Activated naive CD8-positive, alpha-beta T cell treated with anti-CD3 and anti-CD28 coated beads, Interleukin-2, amount 10 ng/mL, durations not matched to agents 7 days and 5 days (primary cell): ENCODE measurements at regions not wholly inside any gene's neighbourhood (a gene's known extent, or its start where the extent isn't known, plus 50 kb on each side); places are given as distances from the start of the nearest gene placed in this dataset.
A peak's percentile ranks its signal among the peaks of the same experiment; 100 is the strongest.
"Not testable (repeated sequence)": the region's sequence is repeated elsewhere in the genome, so short reads cannot be mapped to it uniquely, and the experiment has no call there.

ENCODE experiments used
- ATAC-seq: fragments of 150-1000 bp; cut with Tn5 transposase; one replicate; pipeline ENCODE4 v1.10.0; 2021; ENCODE audit warnings: low read depth, moderate library complexity
- POLR2A ChIA-PET: fragments of 350-600 bp; sonication (Branson Sonifier 250); formaldehyde crosslinking; loops from one replicate; lab custom pipeline; 2021; ENCODE audit warnings: antibody characterized with exemption; lab: Charles Lee
- DNase-seq: peaks from one replicate; pipeline ENCODE4 v3.0.0; 2021
- H3K27ac Mint-ChIP-seq: one replicate; pipeline ENCODE4 v1.8.0; 2022; ENCODE audit warnings: mild to moderate bottlenecking, mixed read lengths
- H3K27me3 Mint-ChIP-seq: one replicate; pipeline ENCODE4 v1.8.0; 2022; ENCODE audit warnings: mild to moderate bottlenecking, moderate library complexity, mixed read lengths
- H3K36me3 Mint-ChIP-seq: one replicate; pipeline ENCODE4 v1.8.0; 2021; ENCODE audit warnings: mild to moderate bottlenecking, mixed read lengths
- H3K4me1 Mint-ChIP-seq: one replicate; pipeline ENCODE4 v1.8.0; 2021; ENCODE audit warnings: mixed read lengths
- H3K4me3 Mint-ChIP-seq: one replicate; pipeline ENCODE4 v1.8.0; 2022; ENCODE audit warnings: mild to moderate bottlenecking, moderate library complexity, mixed read lengths
- H3K9me3 Mint-ChIP-seq: one replicate; pipeline ENCODE4 v1.8.0; 2021; ENCODE audit warnings: mixed read lengths

- POLR2A ChIA-PET, result no interaction called here
- no peaks in the 10 kb centered on the region for H3K9me3 Mint-ChIP-seq
- peaks cover 9% of the 10 kb centered on the region for H3K4me1 Mint-ChIP-seq
- DNase-seq (no peak), ATAC-seq (no peak)
- no peaks in the 10 kb centered on the region for H3K36me3 Mint-ChIP-seq
- H3K27me3 Mint-ChIP-seq, result peaks cover 25% of the 10 kb centered on the region
- no peak overlapping the region for H3K27ac Mint-ChIP-seq
- no peak overlapping the region for H3K4me3 Mint-ChIP-seq
These were observed 159.8 kb downstream of the NRN1 start for GRCh38 chr6:5846889-5847288.

DNA sequence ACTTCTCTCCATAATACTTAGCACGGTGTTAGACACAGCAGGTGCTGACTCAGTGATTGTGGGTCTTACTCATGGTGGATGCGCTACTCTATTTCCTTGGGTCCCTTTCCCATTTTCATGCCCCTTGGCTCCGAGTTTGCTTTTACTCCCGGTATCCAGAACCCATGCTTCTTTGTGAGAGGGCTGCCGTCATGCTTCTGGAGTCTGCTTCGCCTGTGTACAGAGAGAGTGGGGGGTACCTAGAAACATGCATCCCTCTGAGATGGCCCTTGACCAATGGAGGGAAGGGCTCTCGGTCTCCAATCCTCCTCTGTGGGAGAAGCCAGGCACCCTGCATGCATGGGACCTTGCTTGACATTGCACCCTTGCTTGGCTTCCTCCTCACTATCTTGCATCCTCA is 160.4 kb downstream of the NRN1 start:
- no peak for ATAC-seq
- Mint-ChIP-seq H3K4me1 (peaks cover 6% of the 10 kb centered on the region), H3K27me3 (peaks cover 25% of the 10 kb centered on the region), H3K36me3 (no peaks in the 10 kb centered on the region), H3K9me3 (no peaks in the 10 kb centered on the region), H3K27ac (no peak overlapping the region), H3K4me3 (no peak overlapping the region)
- DNase-seq, result no peak
- POLR2A ChIA-PET, result no interaction called here

DNA sequence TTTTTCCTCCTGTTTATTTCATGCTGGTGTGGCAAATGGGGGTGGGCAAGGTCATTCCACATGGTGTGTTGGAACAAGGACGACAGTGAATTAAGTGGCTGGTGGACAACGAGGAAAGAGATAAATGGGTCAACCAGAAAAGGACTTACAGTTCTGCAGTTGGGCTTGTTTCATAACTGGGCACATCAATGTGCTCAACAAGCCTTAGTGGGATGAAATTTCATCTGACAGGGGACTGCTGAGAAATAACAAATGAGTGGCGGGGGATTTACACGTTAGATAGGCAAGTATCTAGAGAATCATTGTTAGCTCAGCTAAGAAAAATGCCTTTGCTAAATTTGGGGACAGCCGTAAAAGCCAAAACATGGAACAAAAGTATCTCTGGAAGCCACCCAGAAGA is 163.6 kb downstream of the NRN1 start:
- POLR2A ChIA-PET, result no interaction called here
- no peaks in the 10 kb centered on the region for H3K36me3 Mint-ChIP-seq

DNA sequence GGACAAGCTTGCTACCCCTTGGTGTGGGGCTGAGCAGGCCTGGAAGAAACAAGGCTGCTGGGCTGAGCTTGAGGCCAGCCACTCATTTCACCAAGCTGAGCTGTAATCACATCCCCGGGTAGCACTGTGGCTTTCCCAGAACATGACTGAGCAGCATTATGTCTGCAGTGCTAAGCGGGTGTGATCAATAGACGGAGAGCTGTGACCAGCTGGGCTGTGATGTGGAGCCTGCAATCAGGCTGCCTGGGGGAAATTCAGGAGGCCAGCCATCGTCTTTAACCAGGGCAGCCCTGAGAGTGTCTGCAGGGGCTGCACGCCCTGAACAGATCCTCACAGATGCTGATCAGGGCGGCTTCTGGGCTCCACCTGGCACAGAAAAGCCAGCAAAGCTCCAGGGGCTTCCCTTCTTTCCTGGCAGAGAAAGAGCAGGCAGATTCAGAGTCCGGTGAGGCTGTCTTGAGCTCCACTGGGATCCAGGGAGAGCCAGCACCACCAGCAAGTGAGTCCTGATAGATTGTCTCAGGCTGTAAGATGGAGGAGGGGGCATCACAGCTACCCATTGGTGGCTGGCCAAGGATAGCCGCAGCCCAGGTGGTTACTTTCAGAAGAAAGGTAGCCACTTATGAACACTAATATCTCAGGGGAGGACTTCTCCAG is 165.9 kb downstream of the NRN1 start:
- POLR2A ChIA-PET, result interaction anchor here (1.6 kb wide), 1 partner anchor 9 kb away, joined by 3 read pairs; no protein-coding TSS in a partner anchor
- no peaks in the 10 kb centered on the region for H3K4me1 Mint-ChIP-seq
- H3K9me3 Mint-ChIP-seq, result no peaks in the 10 kb centered on the region

More for the DNA sequence above, 163.6 kb downstream of the NRN1 start:
- Mint-ChIP-seq H3K27ac (no peak overlapping the region), H3K9me3 (no peaks in the 10 kb centered on the region), H3K4me3 (no peak overlapping the region), H3K27me3 (peaks cover 29% of the 10 kb centered on the region), H3K4me1 (peaks cover 6% of the 10 kb centered on the region)
- DNase-seq, result no peak
- no peak for ATAC-seq

DNA sequence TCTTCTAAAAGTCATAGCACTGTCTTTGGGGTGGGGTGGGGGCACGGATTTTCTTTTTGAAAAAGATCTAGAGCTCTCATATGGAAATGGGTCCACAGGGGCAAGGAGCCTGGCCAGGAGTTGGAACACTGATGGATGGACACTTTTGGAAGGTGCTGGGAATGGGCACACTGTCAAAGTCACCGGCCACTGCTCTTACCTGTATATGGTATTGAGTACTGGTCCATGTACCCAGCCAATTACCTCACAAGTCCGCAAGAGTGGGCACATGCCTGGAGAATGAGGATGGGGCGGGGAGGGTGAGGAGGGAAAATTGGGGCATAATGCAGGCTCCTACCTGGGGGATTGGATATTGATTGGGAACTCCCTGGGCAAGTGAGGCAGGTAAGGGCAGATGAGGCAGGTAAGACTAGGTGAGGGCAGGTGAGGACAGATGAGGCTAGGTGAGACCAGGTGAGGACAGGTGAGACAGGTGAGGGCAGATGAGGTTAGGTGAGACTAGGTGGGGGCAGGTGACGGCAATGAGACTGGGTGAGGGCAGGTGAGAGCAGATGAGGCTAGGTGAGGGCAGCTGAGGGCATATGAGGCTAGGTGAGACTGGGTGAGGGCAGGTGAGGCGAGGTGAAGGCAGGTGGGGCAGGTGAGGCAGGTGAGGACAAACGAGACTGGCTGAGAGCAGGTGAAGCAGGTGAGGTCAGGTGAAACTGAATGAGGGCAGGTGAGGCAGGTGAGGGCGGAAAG is 167.9 kb downstream of the NRN1 start:
- Mint-ChIP-seq H3K9me3 (no peaks in the 10 kb centered on the region), H3K36me3 (no peaks in the 10 kb centered on the region), H3K27ac (no peak overlapping the region), H3K4me3 (no peak overlapping the region), H3K4me1 (no peaks in the 10 kb centered on the region), H3K27me3 (peaks cover 13% of the 10 kb centered on the region)
- POLR2A ChIA-PET, result interaction anchor here (0.9 to 1.6 kb wide), 2 partner anchors 7 to 12 kb away, joined by 3 read pairs; no protein-coding TSS in a partner anchor
- no peak for DNase-seq
- ATAC-seq, result no peak

More for the DNA sequence above, 165.9 kb downstream of the NRN1 start:
- H3K27me3 Mint-ChIP-seq, result peaks cover 28% of the 10 kb centered on the region
- no peak overlapping the region for H3K4me3 Mint-ChIP-seq
- H3K27ac Mint-ChIP-seq, result no peak overlapping the region
- ATAC-seq (no peak), DNase-seq (no peak)
- H3K36me3 Mint-ChIP-seq, result no peaks in the 10 kb centered on the region

- Mint-ChIP-seq H3K27me3 (peaks cover 4% of the 10 kb centered on the region), H3K4me3 (no peak overlapping the region), H3K4me1 (peaks cover 7% of the 10 kb centered on the region), H3K27ac (no peak overlapping the region), H3K36me3 (no peaks in the 10 kb centered on the region), H3K9me3 (no peaks in the 10 kb centered on the region)
- DNase-seq (no peak), ATAC-seq (no peak)
- POLR2A ChIA-PET, result no interaction called here
These were observed 169.4 kb downstream of the NRN1 start for GRCh38 chr6:5837323-5837722.

- H3K4me3 Mint-ChIP-seq, DNase-seq, POLR2A ChIA-PET, H3K9me3 Mint-ChIP-seq, H3K27ac Mint-ChIP-seq, H3K36me3 Mint-ChIP-seq, ATAC-seq, H3K27me3 Mint-ChIP-seq: not testable (repeated sequence)
- H3K4me1 Mint-ChIP-seq, result peaks cover 14% of the 10 kb centered on the region
These were observed 170.1 kb downstream of the NRN1 start for GRCh38 chr6:5836597-5836996.

- Mint-ChIP-seq H3K9me3 (no peaks in the 10 kb centered on the region), H3K27ac (peak overlapping the region; percentile 93), H3K4me1 (peaks cover 42% of the 10 kb centered on the region), H3K36me3 (no peaks in the 10 kb centered on the region), H3K27me3 (no peaks in the 10 kb centered on the region), H3K4me3 (no peak overlapping the region)
- POLR2A ChIA-PET, result interaction anchor here (0.8 to 2.3 kb wide), 5 partner anchors 8 to 174 kb away, joined by 3 to 11 read pairs (median 4); partner anchors contain the start of gene NRN1
- DNase-seq, result no peak
- ATAC-seq, result no peak
These were observed 173.6 kb downstream of the NRN1 start for GRCh38 chr6:5833120-5833519.

GRCh38 chr6:5832668-5833067 is 174.1 kb downstream of the NRN1 start:
- H3K4me1 Mint-ChIP-seq, result peaks cover 44% of the 10 kb centered on the region
- POLR2A ChIA-PET, result interaction anchor here (0.8 to 2.3 kb wide), 5 partner anchors 8 to 174 kb away, joined by 3 to 11 read pairs (median 4); partner anchors contain the start of gene NRN1
- peak overlapping the region; percentile 93 for H3K27ac Mint-ChIP-seq
- ATAC-seq (no peak), DNase-seq (peak; percentile 42)
- peak overlapping the region; percentile 71 for H3K4me3 Mint-ChIP-seq
- no peaks in the 10 kb centered on the region for H3K36me3 Mint-ChIP-seq
- no peaks in the 10 kb centered on the region for H3K9me3 Mint-ChIP-seq
- H3K27me3 Mint-ChIP-seq, result no peaks in the 10 kb centered on the region

DNA sequence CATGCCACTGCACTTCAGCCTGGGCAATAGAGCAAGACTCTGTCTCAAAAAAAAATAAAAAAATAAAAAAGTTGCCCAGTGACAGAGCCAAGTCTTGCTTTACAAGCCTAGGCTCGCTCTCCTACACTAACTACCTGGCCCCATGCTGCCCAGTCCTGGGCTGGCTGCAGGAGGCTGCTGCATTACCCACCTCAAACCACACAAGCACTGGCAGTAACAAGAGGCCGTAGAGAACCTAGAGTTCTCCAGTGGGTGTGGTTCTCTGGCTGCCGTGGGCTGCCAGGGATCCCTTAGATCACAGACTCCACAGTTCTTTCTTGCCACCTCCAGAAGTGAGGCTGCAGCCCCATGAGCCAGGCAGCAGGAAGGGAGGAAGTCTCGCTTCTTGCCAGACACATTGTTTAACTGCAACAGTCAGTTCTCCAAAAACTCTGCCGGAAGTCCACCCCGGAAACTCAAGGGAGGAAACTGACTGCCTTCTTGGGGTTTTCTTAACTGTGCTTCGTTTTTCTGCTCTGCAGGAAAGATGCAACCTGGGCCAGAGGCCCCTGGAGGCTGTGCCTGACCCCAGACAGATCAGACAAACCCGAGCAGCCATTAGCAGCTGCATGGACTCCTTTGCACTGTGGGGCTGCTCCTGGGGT is 175.4 kb downstream of the NRN1 start:
- Mint-ChIP-seq H3K27ac (peak overlapping the region; percentile 93), H3K4me3 (peak overlapping the region; percentile 71), H3K4me1 (peaks cover 44% of the 10 kb centered on the region)
- peak; percentile 66 for DNase-seq
- POLR2A ChIA-PET, result interaction anchor here (0.8 to 2.3 kb wide), 3 partner anchors 9 to 61 kb away, joined by 3 to 11 read pairs (median 10); no protein-coding TSS in a partner anchor
- not testable (repeated sequence) for H3K36me3 Mint-ChIP-seq, H3K9me3 Mint-ChIP-seq, H3K27me3 Mint-ChIP-seq
- ATAC-seq, result peak; percentile 89

DNA sequence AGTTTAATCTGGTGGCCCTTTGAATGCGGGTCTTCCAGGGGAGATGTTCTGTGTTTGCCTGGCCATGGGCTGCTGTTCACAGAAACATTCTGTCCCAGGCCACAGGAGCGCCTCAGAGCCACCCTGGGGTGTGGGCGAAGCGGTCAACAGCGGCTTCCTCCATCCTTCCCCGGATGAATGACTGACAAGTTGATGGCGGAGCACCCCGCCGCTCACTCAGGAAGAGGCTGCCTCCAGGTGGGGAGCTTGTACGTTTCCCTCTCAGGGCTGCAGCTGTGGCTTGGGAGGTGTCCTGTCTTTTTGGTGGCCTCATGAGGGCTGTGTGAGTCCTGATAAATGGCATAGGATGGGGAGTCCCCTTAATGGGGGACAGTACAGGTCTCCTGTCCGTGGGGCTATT is 178.4 kb downstream of the NRN1 start:
- H3K9me3 Mint-ChIP-seq, result no peaks in the 10 kb centered on the region
- POLR2A ChIA-PET, result no interaction called here
- no peaks in the 10 kb centered on the region for H3K36me3 Mint-ChIP-seq
- peak overlapping the region; percentile 58 for H3K27ac Mint-ChIP-seq
- H3K4me1 Mint-ChIP-seq, result peaks cover 56% of the 10 kb centered on the region
- H3K27me3 Mint-ChIP-seq, result no peaks in the 10 kb centered on the region
- no peak for DNase-seq
- ATAC-seq, result no peak
- peak overlapping the region; percentile 8 for H3K4me3 Mint-ChIP-seq

DNA sequence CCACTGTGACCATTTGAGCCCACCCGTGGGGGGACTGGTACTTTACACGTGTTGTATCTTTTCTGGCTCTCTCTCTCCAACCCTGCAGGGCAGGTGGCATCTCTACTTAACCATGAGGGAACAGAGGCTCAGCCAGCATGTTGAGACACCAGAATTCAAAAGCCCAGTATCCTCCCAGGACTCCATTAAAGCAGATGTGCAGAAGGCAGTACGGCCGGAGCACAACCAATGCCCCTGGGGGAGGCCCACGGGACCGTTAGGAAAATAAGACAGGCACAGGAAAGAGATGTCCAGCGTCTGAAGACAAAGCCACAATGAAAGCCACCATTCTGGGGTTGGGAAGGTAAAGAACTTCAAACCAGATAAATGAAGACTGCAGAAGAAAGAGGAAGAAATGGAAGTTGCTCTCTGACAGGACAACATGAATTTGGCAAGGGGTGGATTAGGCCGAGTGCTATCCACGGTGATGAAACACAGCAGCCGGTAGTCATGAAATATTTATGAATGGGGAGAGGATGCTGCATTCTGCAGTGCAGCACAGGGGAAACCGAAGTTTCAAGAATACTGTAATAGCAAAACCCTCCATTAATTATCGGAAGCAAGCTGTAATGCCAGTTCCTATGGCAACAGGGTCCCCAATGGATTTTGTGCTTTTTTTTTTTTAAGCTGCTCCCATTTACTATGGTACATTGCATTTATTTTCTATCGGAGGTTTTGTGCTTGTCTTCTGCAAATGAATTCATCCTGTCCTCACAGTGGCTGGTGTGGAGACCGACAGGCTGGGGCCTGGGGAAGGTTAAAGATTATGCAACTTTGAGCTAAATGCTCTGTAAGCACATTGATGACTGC is 179.4 kb downstream of the NRN1 start:
- H3K27ac Mint-ChIP-seq, result no peak overlapping the region
- H3K9me3 Mint-ChIP-seq, result peaks cover 2% of the 10 kb centered on the region
- H3K4me1 Mint-ChIP-seq, result peaks cover 49% of the 10 kb centered on the region
- no peaks in the 10 kb centered on the region for H3K36me3 Mint-ChIP-seq
- ATAC-seq (no peak), DNase-seq (no peak)
- H3K4me3 Mint-ChIP-seq, result no peak overlapping the region
- POLR2A ChIA-PET, result no interaction called here
- no peaks in the 10 kb centered on the region for H3K27me3 Mint-ChIP-seq
